GM12864 (cell line): ENCODE measurements at regions not wholly inside any gene's neighbourhood (a gene's known extent, or its start where the extent isn't known, plus 50 kb on each side); places are given as distances from the start of the nearest gene placed in this dataset.

ENCODE experiments used
- DNase-seq: peaks from one replicate; pipeline ENCODE4 v3.0.0-alpha.2; 2011; ENCODE audit warnings: low read depth
- H3K4me3 ChIP-seq: 2 replicates; pipeline ENCODE4 v1.5.1; 2011; ENCODE audit warnings: mild to moderate bottlenecking, low read depth, low read length, control low read depth
- CTCF ChIP-seq: IDR thresholded peaks from 2 replicates; pipeline ENCODE4 v1.5.1; 2011; ENCODE audit warnings: low read depth, mild to moderate bottlenecking, moderate library complexity, low read length, control low read depth, inconsistent platforms; ENCODE audit errors: missing control alignments

GRCh38 chr13:91151921-91152320, 195.6 kb upstream of the MIR17HG start:
- H3K4me3 ChIP-seq: no peak overlapping the region
- DNase-seq: no peak
- no peak for TF ChIP-seq CTCF

- no peak for DNase-seq
- TF ChIP-seq CTCF: no peak
These were observed 194.1 kb upstream of the MIR17HG start for GRCh38 chr13:91153372-91153771.

GRCh38 chr13:91154558-91155353, 192.7 kb upstream of the MIR17HG start:
- DNase-seq: no peak
- TF ChIP-seq CTCF: no peak
- H3K4me3 ChIP-seq: no peak overlapping the region

More at GRCh38 chr13:91153372-91153771, 194.1 kb upstream of the MIR17HG start:
- H3K4me3 ChIP-seq: no peak overlapping the region

- TF ChIP-seq CTCF: no peak
- H3K4me3 ChIP-seq: no peak overlapping the region
- no peak for DNase-seq
These were observed 191.9 kb upstream of the MIR17HG start for GRCh38 chr13:91155512-91156114.

GRCh38 chr13:91157273-91158016, 190.0 kb upstream of the MIR17HG start:
- no peak for TF ChIP-seq CTCF
- no peak overlapping the region for H3K4me3 ChIP-seq
- DNase-seq: no peak

- H3K4me3 ChIP-seq: no peak overlapping the region
- no peak for TF ChIP-seq CTCF
- DNase-seq: no peak
These were observed 189.5 kb upstream of the MIR17HG start for GRCh38 chr13:91158017-91158395.
